ENCODE measurements at regions not wholly inside any gene's neighbourhood (a gene's known extent, or its start where the extent isn't known, plus 50 kb on each side); places are given as distances from the start of the nearest gene placed in this dataset.

GRCh38 chr13:108533842-108534241, 95.6 kb upstream of the MYO16 start:
- Histone ChIP-seq H3K36me3 (ENCODE audit: control insufficient read depth, low read depth, low read length) (no peaks in the 10 kb centered on the region), H3K4me1 (ENCODE audit: control insufficient read depth, low read depth, low read length) (no peaks in the 10 kb centered on the region), H3K27ac (ENCODE audit: low read length) (no peak overlapping the region), H3K4me3 (ENCODE audit: low read length) (no peak overlapping the region), H3K9me3 (ENCODE audit: control insufficient read depth, low read depth, low read length) (no peaks in the 10 kb centered on the region), H3K9ac (ENCODE audit: low read length) (no peak overlapping the region), H3K27me3 (ENCODE audit: control insufficient read depth, insufficient read depth, low read length) (no peaks in the 10 kb centered on the region)

GRCh38 chr13:108534728-108535127, 94.7 kb upstream of the MYO16 start:
- Histone ChIP-seq H3K9ac (ENCODE audit: low read length) (no peak overlapping the region), H3K27me3 (ENCODE audit: control insufficient read depth, insufficient read depth, low read length) (no peaks in the 10 kb centered on the region), H3K36me3 (ENCODE audit: control insufficient read depth, low read depth, low read length) (no peaks in the 10 kb centered on the region), H3K4me3 (ENCODE audit: low read length) (no peak overlapping the region), H3K9me3 (ENCODE audit: control insufficient read depth, low read depth, low read length) (no peaks in the 10 kb centered on the region), H3K4me1 (ENCODE audit: control insufficient read depth, low read depth, low read length) (no peaks in the 10 kb centered on the region), H3K27ac (ENCODE audit: low read length) (no peak overlapping the region)

GRCh38 chr13:108549934-108550333, 79.5 kb upstream of the MYO16 start:
- Histone ChIP-seq H3K9me3 (ENCODE audit: control insufficient read depth, low read depth, low read length) (no peaks in the 10 kb centered on the region), H3K9ac (ENCODE audit: low read length) (no peak overlapping the region), H3K4me1 (ENCODE audit: control insufficient read depth, low read depth, low read length) (no peaks in the 10 kb centered on the region), H3K36me3 (ENCODE audit: control insufficient read depth, low read depth, low read length) (no peaks in the 10 kb centered on the region), H3K4me3 (ENCODE audit: low read length) (no peak overlapping the region), H3K27me3 (ENCODE audit: control insufficient read depth, insufficient read depth, low read length) (no peaks in the 10 kb centered on the region), H3K27ac (ENCODE audit: low read length) (no peak overlapping the region)

- Histone ChIP-seq H3K4me1 (ENCODE audit: control insufficient read depth, low read depth, low read length) (no peaks in the 10 kb centered on the region), H3K4me3 (ENCODE audit: low read length) (no peak overlapping the region), H3K27ac (ENCODE audit: low read length) (no peak overlapping the region), H3K36me3 (ENCODE audit: control insufficient read depth, low read depth, low read length) (no peaks in the 10 kb centered on the region), H3K27me3 (ENCODE audit: control insufficient read depth, insufficient read depth, low read length) (no peaks in the 10 kb centered on the region), H3K9me3 (ENCODE audit: control insufficient read depth, low read depth, low read length) (no peaks in the 10 kb centered on the region), H3K9ac (ENCODE audit: low read length) (no peak overlapping the region)
These were observed 77.7 kb upstream of the MYO16 start for GRCh38 chr13:108551674-108552073.

- H3K9ac ChIP-seq (ENCODE audit: low read length), result no peak overlapping the region
- H3K4me3 ChIP-seq (ENCODE audit: low read length), result no peak overlapping the region
- H3K4me1 ChIP-seq (ENCODE audit: control insufficient read depth, low read depth, low read length), result no peaks in the 10 kb centered on the region
- H3K27ac ChIP-seq (ENCODE audit: low read length), result no peak overlapping the region
- H3K9me3 ChIP-seq (ENCODE audit: control insufficient read depth, low read depth, low read length), result no peaks in the 10 kb centered on the region
- no peaks in the 10 kb centered on the region for H3K27me3 ChIP-seq (ENCODE audit: control insufficient read depth, insufficient read depth, low read length)
- H3K36me3 ChIP-seq (ENCODE audit: control insufficient read depth, low read depth, low read length), result no peaks in the 10 kb centered on the region
These were observed 70.9 kb upstream of the MYO16 start for GRCh38 chr13:108558489-108558888.

GRCh38 chr13:108560093-108560492, 69.3 kb upstream of the MYO16 start:
- H3K9ac ChIP-seq (ENCODE audit: low read length), result no peak overlapping the region
- H3K4me1 ChIP-seq (ENCODE audit: control insufficient read depth, low read depth, low read length), result no peaks in the 10 kb centered on the region
- no peak overlapping the region for H3K4me3 ChIP-seq (ENCODE audit: low read length)

GRCh38 chr13:108561149-108561548, 68.3 kb upstream of the MYO16 start:
- no peaks in the 10 kb centered on the region for H3K4me1 ChIP-seq (ENCODE audit: control insufficient read depth, low read depth, low read length)
- H3K9me3 ChIP-seq (ENCODE audit: control insufficient read depth, low read depth, low read length), result no peaks in the 10 kb centered on the region
- H3K9ac ChIP-seq (ENCODE audit: low read length), result no peak overlapping the region
- no peaks in the 10 kb centered on the region for H3K36me3 ChIP-seq (ENCODE audit: control insufficient read depth, low read depth, low read length)
- H3K4me3 ChIP-seq (ENCODE audit: low read length), result no peak overlapping the region
- no peaks in the 10 kb centered on the region for H3K27me3 ChIP-seq (ENCODE audit: control insufficient read depth, insufficient read depth, low read length)
- H3K27ac ChIP-seq (ENCODE audit: low read length), result no peak overlapping the region

More at GRCh38 chr13:108560093-108560492, 69.3 kb upstream of the MYO16 start:
- Histone ChIP-seq H3K9me3 (ENCODE audit: control insufficient read depth, low read depth, low read length) (no peaks in the 10 kb centered on the region), H3K27me3 (ENCODE audit: control insufficient read depth, insufficient read depth, low read length) (no peaks in the 10 kb centered on the region), H3K27ac (ENCODE audit: low read length) (no peak overlapping the region), H3K36me3 (ENCODE audit: control insufficient read depth, low read depth, low read length) (no peaks in the 10 kb centered on the region)

- H3K4me3 ChIP-seq (ENCODE audit: low read length), result no peak overlapping the region
- H3K9me3 ChIP-seq (ENCODE audit: control insufficient read depth, low read depth, low read length), result no peaks in the 10 kb centered on the region
- no peaks in the 10 kb centered on the region for H3K36me3 ChIP-seq (ENCODE audit: control insufficient read depth, low read depth, low read length)
- H3K27me3 ChIP-seq (ENCODE audit: control insufficient read depth, insufficient read depth, low read length), result no peaks in the 10 kb centered on the region
- no peak overlapping the region for H3K9ac ChIP-seq (ENCODE audit: low read length)
- H3K27ac ChIP-seq (ENCODE audit: low read length), result no peak overlapping the region
- H3K4me1 ChIP-seq (ENCODE audit: control insufficient read depth, low read depth, low read length), result no peaks in the 10 kb centered on the region
These were observed 62.8 kb upstream of the MYO16 start for GRCh38 chr13:108566413-108567170.

GRCh38 chr13:108572782-108573211, 56.6 kb upstream of the MYO16 start:
- H3K27me3 ChIP-seq (ENCODE audit: control insufficient read depth, insufficient read depth, low read length), result no peaks in the 10 kb centered on the region
- no peaks in the 10 kb centered on the region for H3K9me3 ChIP-seq (ENCODE audit: control insufficient read depth, low read depth, low read length)
- H3K9ac ChIP-seq (ENCODE audit: low read length), result no peak overlapping the region
- no peaks in the 10 kb centered on the region for H3K36me3 ChIP-seq (ENCODE audit: control insufficient read depth, low read depth, low read length)
- H3K4me3 ChIP-seq (ENCODE audit: low read length), result no peak overlapping the region
- H3K4me1 ChIP-seq (ENCODE audit: control insufficient read depth, low read depth, low read length), result no peaks in the 10 kb centered on the region
- no peak overlapping the region for H3K27ac ChIP-seq (ENCODE audit: low read length)

GRCh38 chr13:108573455-108573854, 56.0 kb upstream of the MYO16 start:
- Histone ChIP-seq H3K9ac (ENCODE audit: low read length) (no peak overlapping the region), H3K9me3 (ENCODE audit: control insufficient read depth, low read depth, low read length) (no peaks in the 10 kb centered on the region), H3K27ac (ENCODE audit: low read length) (no peak overlapping the region), H3K36me3 (ENCODE audit: control insufficient read depth, low read depth, low read length) (no peaks in the 10 kb centered on the region), H3K27me3 (ENCODE audit: control insufficient read depth, insufficient read depth, low read length) (no peaks in the 10 kb centered on the region), H3K4me1 (ENCODE audit: control insufficient read depth, low read depth, low read length) (no peaks in the 10 kb centered on the region), H3K4me3 (ENCODE audit: low read length) (no peak overlapping the region)

GRCh38 chr13:108574856-108575255, 54.6 kb upstream of the MYO16 start:
- Histone ChIP-seq H3K27me3 (ENCODE audit: control insufficient read depth, insufficient read depth, low read length) (no peaks in the 10 kb centered on the region), H3K27ac (ENCODE audit: low read length) (no peak overlapping the region), H3K4me1 (ENCODE audit: control insufficient read depth, low read depth, low read length) (no peaks in the 10 kb centered on the region), H3K36me3 (ENCODE audit: control insufficient read depth, low read depth, low read length) (no peaks in the 10 kb centered on the region), H3K9me3 (ENCODE audit: control insufficient read depth, low read depth, low read length) (no peaks in the 10 kb centered on the region), H3K9ac (ENCODE audit: low read length) (no peak overlapping the region), H3K4me3 (ENCODE audit: low read length) (no peak overlapping the region)

- Histone ChIP-seq H3K27me3 (ENCODE audit: control insufficient read depth, insufficient read depth, low read length) (no peaks in the 10 kb centered on the region), H3K9ac (ENCODE audit: low read length) (no peak overlapping the region), H3K36me3 (ENCODE audit: control insufficient read depth, low read depth, low read length) (no peaks in the 10 kb centered on the region), H3K4me3 (ENCODE audit: low read length) (no peak overlapping the region), H3K9me3 (ENCODE audit: control insufficient read depth, low read depth, low read length) (no peaks in the 10 kb centered on the region), H3K27ac (ENCODE audit: low read length) (no peak overlapping the region), H3K4me1 (ENCODE audit: control insufficient read depth, low read depth, low read length) (no peaks in the 10 kb centered on the region)
These were observed 54.0 kb upstream of the MYO16 start for GRCh38 chr13:108575430-108575829.
